Liver (tissue), 8 donors: ENCODE measurements at regions not wholly inside any gene's neighbourhood (a gene's known extent, or its start where the extent isn't known, plus 50 kb on each side); places are given as distances from the start of the nearest gene placed in this dataset.

Source experiments
- DNase-seq: peaks from one replicate; pipeline ENCODE4 v3.0.0-alpha.2; 2017; ENCODE audit warnings: low spot score
- H3K27ac ChIP-seq, 2 donors: one replicate each; pipeline ENCODE4 v1.7.0; 2013; ENCODE audit warnings: inconsistent platforms in 2 of 2, low read length in 2 of 2, control low read depth in 1 of 2, low read depth in 1 of 2, mild to moderate bottlenecking in 1 of 2
- H3K27me3 ChIP-seq, 4 donors: one replicate each; pipeline versions ENCODE4 v1.6.1 to v1.7.0; 2013; ENCODE audit warnings: low read length in 3 of 4, inconsistent platforms in 1 of 4, mild to moderate bottlenecking in 1 of 4, moderate library complexity in 1 of 4; ENCODE audit not compliant: control insufficient read depth in 4 of 4, insufficient read depth in 4 of 4
- H3K36me3 ChIP-seq, 4 donors: one replicate each; pipeline versions ENCODE4 v1.6.1 to v1.7.0; 2013; ENCODE audit warnings: low read length in 3 of 4, mild to moderate bottlenecking in 3 of 4, low read depth in 1 of 4, moderate library complexity in 1 of 4; ENCODE audit not compliant: control insufficient read depth in 4 of 4, insufficient read depth in 3 of 4
- H3K4me1 ChIP-seq, 4 donors: one replicate each; pipeline versions ENCODE4 v1.6.1 to v1.7.0; 2013; ENCODE audit warnings: low read length in 3 of 4, mild to moderate bottlenecking in 3 of 4, moderate library complexity in 1 of 4; ENCODE audit not compliant: control insufficient read depth in 4 of 4, insufficient read depth in 4 of 4
- H3K4me3 ChIP-seq, 3 donors: one replicate each; pipeline versions ENCODE4 v1.6.1 to v1.7.0; 2013; ENCODE audit warnings: low read length in 3 of 3, control low read depth in 1 of 3, low read depth in 1 of 3, mild to moderate bottlenecking in 1 of 3
- H3K9ac ChIP-seq, 2 donors: one replicate each; pipeline ENCODE4 v1.7.0; 2013; ENCODE audit warnings: low read length in 2 of 2, mild to moderate bottlenecking in 2 of 2, moderate library complexity in 2 of 2, control low read depth in 1 of 2, low read depth in 1 of 2
- H3K9me3 ChIP-seq, 4 donors: one replicate each; pipeline versions ENCODE4 v1.6.1 to v1.7.0; 2013; ENCODE audit warnings: low read length in 3 of 4; ENCODE audit not compliant: control insufficient read depth in 4 of 4
- ATF3 ChIP-seq: IDR thresholded peaks from 2 replicates; pipeline ENCODE4 v1.6.1; 2016; ENCODE audit warnings: antibody characterized with exemption
- CTCF ChIP-seq: fragments of 150-350 bp; IDR thresholded peaks from 2 replicates; pipeline ENCODE4 v1.5.1; 2017; ENCODE audit warnings: improper control_type of control experiment, low read depth, low read length; ENCODE audit not compliant: missing input control
- EGR1 ChIP-seq, 2 donors: IDR thresholded peaks; 2 replicates each; pipeline ENCODE4 v1.6.1; 2016 to 2018; ENCODE audit warnings: antibody characterized with exemption in 2 of 2, low read depth in 2 of 2
- FOXA1 ChIP-seq: IDR thresholded peaks from 2 replicates; pipeline ENCODE4 v1.6.1; 2016; ENCODE audit warnings: antibody characterized with exemption
- FOXA2 ChIP-seq: IDR thresholded peaks from 2 replicates; pipeline ENCODE4 v1.6.1; 2016; ENCODE audit warnings: antibody characterized with exemption
- GABPA ChIP-seq, 2 donors: IDR thresholded peaks in 1 of 2; conservative IDR thresholded peaks in 1 of 2; 2 replicates each; pipeline ENCODE4 v1.6.1; 2016; ENCODE audit warnings: antibody characterized with exemption in 2 of 2, mild to moderate bottlenecking in 1 of 2, moderate library complexity in 1 of 2
- HNF4A ChIP-seq, 2 donors: conservative IDR thresholded peaks; 2 replicates each; pipeline ENCODE4 v1.6.1; 2016; ENCODE audit warnings: antibody characterized with exemption in 2 of 2, mild to moderate bottlenecking in 2 of 2
- HNF4G ChIP-seq: IDR thresholded peaks from 2 replicates; pipeline ENCODE4 v1.6.1; 2016; ENCODE audit warnings: antibody characterized with exemption
- JUND ChIP-seq, 2 donors: IDR thresholded peaks; 2 replicates each; pipeline ENCODE4 v1.6.1; 2016; ENCODE audit warnings: antibody characterized with exemption in 2 of 2
- NR2F2 ChIP-seq: IDR thresholded peaks from 2 replicates; pipeline ENCODE4 v1.6.1; 2016; ENCODE audit warnings: antibody characterized with exemption
- RAD21 ChIP-seq, 2 donors: IDR thresholded peaks; 2 replicates each; pipeline ENCODE4 v1.6.1; 2016; ENCODE audit warnings: antibody characterized with exemption in 2 of 2, mild to moderate bottlenecking in 2 of 2
- RXRA ChIP-seq, 2 donors: IDR thresholded peaks; 2 replicates each; pipeline ENCODE4 v1.6.1; 2017 to 2018; ENCODE audit warnings: antibody characterized with exemption in 2 of 2, mild to moderate bottlenecking in 1 of 2
- SP1 ChIP-seq: IDR thresholded peaks from 2 replicates; pipeline ENCODE4 v1.6.1; 2018; ENCODE audit warnings: antibody characterized with exemption, mild to moderate bottlenecking
- TAF1 ChIP-seq: conservative IDR thresholded peaks from 2 replicates; pipeline ENCODE4 v1.6.1; 2016; ENCODE audit warnings: antibody characterized with exemption, mild to moderate bottlenecking
- YY1 ChIP-seq: IDR thresholded peaks from 2 replicates; pipeline ENCODE4 v1.6.1; 2016; ENCODE audit warnings: antibody characterized with exemption, mild to moderate bottlenecking
- ZBTB33 ChIP-seq: IDR thresholded peaks from 2 replicates; pipeline ENCODE4 v1.6.1; 2016; ENCODE audit warnings: antibody characterized with exemption
- WGBS: extraction: QIAGEN DNeasy Blood & Tissue Kit; methylation state at CpG from one replicate; pipeline ENCODE4 v1.1.7; 2013; 5-methylcytosine and 5-hydroxymethylcytosine counted together
- TF ChIP-seq, protein P1 (sequence below): IDR thresholded peaks from 2 replicates; pipeline ENCODE4 v1.6.1; 2016; ENCODE audit warnings: antibody characterized with exemption
- TF ChIP-seq, protein P2 (sequence below): IDR thresholded peaks from 2 replicates; pipeline ENCODE4 v1.6.1; 2016; ENCODE audit warnings: antibody characterized with exemption, mild to moderate bottlenecking
- donor health status: healthy.
- donor health status: healthy.
- donor health status: healthy.
- donor health status: healthy.
- donor health status: healthy.

GRCh38 chr10:117664288-117664687 is 121.7 kb downstream of the EMX2 start:
- no peaks in the 10 kb centered on the region for H3K36me3 ChIP-seq
- no peaks in the 10 kb centered on the region for H3K4me1 ChIP-seq
- DNase-seq = no peak
- 74% methylated on average over 5 of the region's 5 CpGs for WGBS
- no peaks in the 10 kb centered on the region for H3K9me3 ChIP-seq
- no peak overlapping the region for H3K9ac ChIP-seq
- no peak overlapping the region for H3K27ac ChIP-seq
- no peaks in the 10 kb centered on the region for H3K27me3 ChIP-seq
- H3K4me3 ChIP-seq = no peak overlapping the region
- TF ChIP-seq GABPA (IDR thresholded peaks at IDR 0.05 in 1 of 2, conservative IDR thresholded peaks at IDR 0.05 in 1 of 2) (no peak), CTCF (no peak), TAF1 (no peak), HNF4A (conservative IDR thresholded peaks at IDR 0.05) (no peak), FOXA1 (no peak), SP1 (no peak)
- TF ChIP-seq, protein P1, sequence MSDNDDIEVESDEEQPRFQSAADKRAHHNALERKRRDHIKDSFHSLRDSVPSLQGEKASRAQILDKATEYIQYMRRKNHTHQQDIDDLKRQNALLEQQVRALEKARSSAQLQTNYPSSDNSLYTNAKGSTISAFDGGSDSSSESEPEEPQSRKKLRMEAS = no peak

GRCh38 chr10:117666166-117666565 is 123.6 kb downstream of the EMX2 start:
- Histone ChIP-seq H3K4me1 (no peaks in the 10 kb centered on the region), H3K9me3 (no peaks in the 10 kb centered on the region), H3K9ac (no peak overlapping the region), H3K4me3 (no peak overlapping the region), H3K36me3 (no peaks in the 10 kb centered on the region), H3K27ac (no peak overlapping the region), H3K27me3 (no peaks in the 10 kb centered on the region)
- 46% methylated on average over 5 of the region's 5 CpGs for whole genome bisulfite sequencing
- DNase-seq = no peak
- TF ChIP-seq GABPA (IDR thresholded peaks at IDR 0.05 in 1 of 2, conservative IDR thresholded peaks at IDR 0.05 in 1 of 2) (no peak), HNF4A (conservative IDR thresholded peaks at IDR 0.05) (no peak), SP1 (no peak), FOXA1 (no peak), ATF3 (no peak), HNF4G (no peak), YY1 (no peak), EGR1 (IDR thresholded peaks at IDR 0.05; ENCODE audit: low read depth in 2 of 2) (no peak), FOXA2 (no peak), JUND (IDR thresholded peaks at IDR 0.05) (no peak), TAF1 (no peak), ZBTB33 (no peak), CTCF (no peak), NR2F2 (no peak), RAD21 (IDR thresholded peaks at IDR 0.05) (no peak), RXRA (IDR thresholded peaks at IDR 0.05) (no peak)
- TF ChIP-seq, protein P1 = no peak
- TF ChIP-seq, protein P2, sequence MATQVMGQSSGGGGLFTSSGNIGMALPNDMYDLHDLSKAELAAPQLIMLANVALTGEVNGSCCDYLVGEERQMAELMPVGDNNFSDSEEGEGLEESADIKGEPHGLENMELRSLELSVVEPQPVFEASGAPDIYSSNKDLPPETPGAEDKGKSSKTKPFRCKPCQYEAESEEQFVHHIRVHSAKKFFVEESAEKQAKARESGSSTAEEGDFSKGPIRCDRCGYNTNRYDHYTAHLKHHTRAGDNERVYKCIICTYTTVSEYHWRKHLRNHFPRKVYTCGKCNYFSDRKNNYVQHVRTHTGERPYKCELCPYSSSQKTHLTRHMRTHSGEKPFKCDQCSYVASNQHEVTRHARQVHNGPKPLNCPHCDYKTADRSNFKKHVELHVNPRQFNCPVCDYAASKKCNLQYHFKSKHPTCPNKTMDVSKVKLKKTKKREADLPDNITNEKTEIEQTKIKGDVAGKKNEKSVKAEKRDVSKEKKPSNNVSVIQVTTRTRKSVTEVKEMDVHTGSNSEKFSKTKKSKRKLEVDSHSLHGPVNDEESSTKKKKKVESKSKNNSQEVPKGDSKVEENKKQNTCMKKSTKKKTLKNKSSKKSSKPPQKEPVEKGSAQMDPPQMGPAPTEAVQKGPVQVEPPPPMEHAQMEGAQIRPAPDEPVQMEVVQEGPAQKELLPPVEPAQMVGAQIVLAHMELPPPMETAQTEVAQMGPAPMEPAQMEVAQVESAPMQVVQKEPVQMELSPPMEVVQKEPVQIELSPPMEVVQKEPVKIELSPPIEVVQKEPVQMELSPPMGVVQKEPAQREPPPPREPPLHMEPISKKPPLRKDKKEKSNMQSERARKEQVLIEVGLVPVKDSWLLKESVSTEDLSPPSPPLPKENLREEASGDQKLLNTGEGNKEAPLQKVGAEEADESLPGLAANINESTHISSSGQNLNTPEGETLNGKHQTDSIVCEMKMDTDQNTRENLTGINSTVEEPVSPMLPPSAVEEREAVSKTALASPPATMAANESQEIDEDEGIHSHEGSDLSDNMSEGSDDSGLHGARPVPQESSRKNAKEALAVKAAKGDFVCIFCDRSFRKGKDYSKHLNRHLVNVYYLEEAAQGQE = no peak
